Astrocyte (in vitro differentiated cells and primary cell): ENCODE measurements at regions not wholly inside any gene's neighbourhood (a gene's known extent, or its start where the extent isn't known, plus 50 kb on each side); places are given as distances from the start of the nearest gene placed in this dataset.
A peak's percentile ranks its signal among the peaks of the same experiment; 100 is the strongest.

Experiments
- DNase-seq: peaks from one replicate; pipeline ENCODE4 v3.0.0-alpha.2; 2010; ENCODE audit warnings: low read depth
- FAIRE-seq: peaks from 2 replicates; lab custom pipeline; 2011; peaks lifted over from hg19 to GRCh38; lab: Jason Lieb, UNC
- H2AFZ ChIP-seq: 2 replicates; pipeline ENCODE4 v1.6.0; 2012; ENCODE audit warnings: low read depth, low read length, inconsistent platforms
- H3K27ac ChIP-seq: 2 replicates; pipeline ENCODE4 v1.5.1; 2011; ENCODE audit warnings: low read depth, low read length, inconsistent platforms
- H3K27me3 ChIP-seq: 2 replicates; pipeline ENCODE4 v1.6.0; 2011; ENCODE audit warnings: low read length, inconsistent platforms; ENCODE audit not compliant: insufficient read depth
- H3K36me3 ChIP-seq: 2 replicates; pipeline ENCODE4 v1.5.1; 2011; ENCODE audit warnings: low read length, inconsistent platforms; ENCODE audit not compliant: insufficient read depth
- H3K4me1 ChIP-seq: 2 replicates; pipeline ENCODE4 v1.5.1; 2011; ENCODE audit warnings: low read length, inconsistent platforms; ENCODE audit not compliant: insufficient read depth
- H3K4me2 ChIP-seq: 2 replicates; pipeline ENCODE4 v1.6.0; 2012; ENCODE audit warnings: low read length, inconsistent platforms
- H3K4me3 ChIP-seq: 2 replicates; pipeline ENCODE4 v1.5.1; 2011; ENCODE audit warnings: low read depth, mild to moderate bottlenecking, low read length, inconsistent platforms; ENCODE audit not compliant: insufficient read depth
- H3K79me2 ChIP-seq: 2 replicates; pipeline ENCODE4 v1.6.0; 2012; ENCODE audit warnings: mild to moderate bottlenecking, low read length, inconsistent platforms; ENCODE audit not compliant: insufficient read depth
- H3K9ac ChIP-seq: 2 replicates; pipeline ENCODE4 v1.6.0; 2012; ENCODE audit warnings: mild to moderate bottlenecking, low read length, inconsistent platforms
- H3K9me3 ChIP-seq: 2 replicates; pipeline ENCODE4 v1.5.1; 2012; ENCODE audit warnings: low read depth, mild to moderate bottlenecking, low read length, inconsistent platforms; ENCODE audit not compliant: insufficient read depth
- H4K20me1 ChIP-seq: 2 replicates; pipeline ENCODE4 v1.6.0; 2012; ENCODE audit warnings: low read length, inconsistent platforms; ENCODE audit not compliant: insufficient read depth
- H3K27ac Mint-ChIP-seq: one replicate; pipeline ENCODE4 v1.8.0; 2021; ENCODE audit warnings: mild to moderate bottlenecking, mixed read lengths; ENCODE audit not compliant: unreplicated experiment
- H3K27me3 Mint-ChIP-seq: one replicate; pipeline ENCODE4 v1.8.0; 2021; ENCODE audit warnings: low read depth, mixed read lengths; ENCODE audit not compliant: unreplicated experiment
- H3K36me3 Mint-ChIP-seq: one replicate; pipeline ENCODE4 v1.8.0; 2021; ENCODE audit warnings: low read depth, mixed read lengths; ENCODE audit not compliant: unreplicated experiment
- H3K4me1 Mint-ChIP-seq: one replicate; pipeline ENCODE4 v1.8.0; 2021; ENCODE audit warnings: low read depth, mixed read lengths; ENCODE audit not compliant: unreplicated experiment
- H3K4me3 Mint-ChIP-seq: one replicate; pipeline ENCODE4 v1.8.0; 2021; ENCODE audit warnings: mild to moderate bottlenecking, moderate library complexity, mixed read lengths; ENCODE audit not compliant: unreplicated experiment
- H3K9me3 Mint-ChIP-seq: one replicate; pipeline ENCODE4 v1.8.0; 2021; ENCODE audit warnings: mild to moderate bottlenecking, mixed read lengths; ENCODE audit not compliant: unreplicated experiment
- CTCF ChIP-seq: IDR thresholded peaks from 2 replicates; pipeline ENCODE4 v1.5.1; 2011; ENCODE audit warnings: low read depth, mild to moderate bottlenecking, inconsistent platforms, low read length, moderate library complexity; ENCODE audit not compliant: insufficient read depth
- EZH2 ChIP-seq: IDR thresholded peaks from 2 replicates; pipeline ENCODE4 v1.6.1; 2012; ENCODE audit warnings: mild to moderate bottlenecking, low read length, inconsistent platforms; ENCODE audit not compliant: insufficient read depth

GRCh38 chr21:38948377-38949069 lies 142.8 kb downstream of the ETS2 start:
- TF ChIP-seq CTCF: no peak
- no peak for TF ChIP-seq EZH2
- Histone ChIP-seq H3K27me3 (peaks cover 3% of the 10 kb centered on the region), H3K79me2 (no peaks in the 10 kb centered on the region), H4K20me1 (no peaks in the 10 kb centered on the region), H3K4me3 (no peak overlapping the region), H3K9ac (no peak overlapping the region), H3K4me2 (no peak overlapping the region), H3K27ac (no peak overlapping the region), H2AFZ (no peak overlapping the region), H3K9me3 (no peaks in the 10 kb centered on the region), H3K4me1 (peaks cover 7% of the 10 kb centered on the region), H3K36me3 (no peaks in the 10 kb centered on the region)
- no peak overlapping the region for H3K27ac Mint-ChIP-seq
- no peak for FAIRE-seq
- peaks cover 11% of the 10 kb centered on the region for H3K27me3 Mint-ChIP-seq
- H3K9me3 Mint-ChIP-seq: peaks cover 9% of the 10 kb centered on the region
- DNase-seq: peak; percentile 40
- peaks cover 1% of the 10 kb centered on the region for H3K4me1 Mint-ChIP-seq
- H3K36me3 Mint-ChIP-seq: peaks cover 3% of the 10 kb centered on the region
- no peak overlapping the region for H3K4me3 Mint-ChIP-seq

GRCh38 chr21:38945545-38946245 lies 140.0 kb downstream of the ETS2 start:
- no peak overlapping the region for H3K4me3 Mint-ChIP-seq
- Histone ChIP-seq H3K4me2 (peak overlapping the region; percentile 51), H2AFZ (no peak overlapping the region), H3K79me2 (no peaks in the 10 kb centered on the region), H3K4me1 (peaks cover 7% of the 10 kb centered on the region), H4K20me1 (no peaks in the 10 kb centered on the region), H3K9me3 (no peaks in the 10 kb centered on the region), H3K9ac (no peak overlapping the region), H3K27me3 (peaks cover 7% of the 10 kb centered on the region), H3K27ac (no peak overlapping the region), H3K4me3 (no peak overlapping the region), H3K36me3 (no peaks in the 10 kb centered on the region)
- no peak for TF ChIP-seq EZH2
- TF ChIP-seq CTCF: no peak
- FAIRE-seq (no peak), DNase-seq (peak; percentile 30)
- H3K9me3 Mint-ChIP-seq: peaks cover 4% of the 10 kb centered on the region
- H3K4me1 Mint-ChIP-seq: no peaks in the 10 kb centered on the region
- H3K27ac Mint-ChIP-seq: peak overlapping the region; percentile 26
- H3K27me3 Mint-ChIP-seq: peaks cover 18% of the 10 kb centered on the region
- H3K36me3 Mint-ChIP-seq: no peaks in the 10 kb centered on the region

GRCh38 chr21:38944903-38945302 lies 139.2 kb downstream of the ETS2 start:
- Mint-ChIP-seq H3K4me3 (no peak overlapping the region), H3K27me3 (peaks cover 18% of the 10 kb centered on the region), H3K4me1 (no peaks in the 10 kb centered on the region), H3K27ac (no peak overlapping the region), H3K9me3 (peaks cover 4% of the 10 kb centered on the region), H3K36me3 (no peaks in the 10 kb centered on the region)
- H3K79me2 ChIP-seq: no peaks in the 10 kb centered on the region
- peak overlapping the region; percentile 51 for H3K4me2 ChIP-seq
- DNase-seq (no peak), FAIRE-seq (no peak)
- no peaks in the 10 kb centered on the region for H4K20me1 ChIP-seq
- H2AFZ ChIP-seq: no peak overlapping the region
- no peak overlapping the region for H3K4me3 ChIP-seq
- no peaks in the 10 kb centered on the region for H3K36me3 ChIP-seq
- peaks cover 7% of the 10 kb centered on the region for H3K4me1 ChIP-seq
- no peak overlapping the region for H3K27ac ChIP-seq
- no peak overlapping the region for H3K9ac ChIP-seq
- no peaks in the 10 kb centered on the region for H3K9me3 ChIP-seq
- peaks cover 7% of the 10 kb centered on the region for H3K27me3 ChIP-seq
- TF ChIP-seq CTCF (no peak), EZH2 (no peak)
